Transverse colon (tissue), 4 donors: ENCODE measurements at regions not wholly inside any gene's neighbourhood (a gene's known extent, or its start where the extent isn't known, plus 50 kb on each side); places are given as distances from the start of the nearest gene placed in this dataset.

Experiments
- DNase-seq: peaks from one replicate; pipeline ENCODE4 v3.0.0-alpha.2; 2019
- H3K27ac ChIP-seq, 4 donors: fragments of 200-600 bp; sonication (generic); 2 replicates each; pipeline ENCODE4 v1.5.1; 2016 to 2018; ENCODE audit warnings: inconsistent platforms in 4 of 4
- H3K27me3 ChIP-seq: fragments of 200-600 bp; sonication (generic); 2 replicates; pipeline ENCODE4 v1.5.1; 2017; ENCODE audit warnings: inconsistent platforms
- H3K36me3 ChIP-seq, 4 donors: fragments of 200-600 bp; sonication (generic); 2 replicates each; pipeline ENCODE4 v1.5.1; 2017 to 2019; ENCODE audit warnings: inconsistent platforms in 4 of 4
- H3K4me1 ChIP-seq, 4 donors: fragments of 200-600 bp; sonication (generic); 2 replicates each; pipeline ENCODE4 v1.5.1; 2017 to 2020; ENCODE audit warnings: inconsistent platforms in 4 of 4
- H3K4me3 ChIP-seq, 4 donors: fragments of 200-600 bp; sonication (generic); 1 replicate in 1 of 4; 2 replicates in 3 of 4; pipeline versions ENCODE4 v1.5.1 to v1.6.1; 2017 to 2019; ENCODE audit warnings: inconsistent platforms in 4 of 4
- H3K9me3 ChIP-seq, 2 donors: fragments of 200-600 bp; sonication (generic); 2 replicates each; pipeline ENCODE4 v1.5.1; 2017 to 2019; ENCODE audit warnings: inconsistent platforms in 2 of 2
- CTCF ChIP-seq, 5 experiments: fragments of 200-600 bp in 3 of 5; fragments of 450-650 bp in 2 of 5; sonication (generic) in 3 of 5; IDR thresholded peaks; 1 replicate in 2 of 5; 2 replicates in 3 of 5; pipeline ENCODE4 v1.5.1; 2016 to 2017; ENCODE audit warnings: antibody characterized with exemption in 5 of 5, inconsistent platforms in 3 of 5, mild to moderate bottlenecking in 2 of 5, moderate library complexity in 1 of 5
- EP300 ChIP-seq: sonication (generic); formaldehyde crosslinking; IDR thresholded peaks from one replicate; pipeline ENCODE4 v1.6.1; 2017; ENCODE audit warnings: antibody characterized with exemption, low read depth
- POLR2A ChIP-seq: fragments of 450-650 bp; IDR thresholded peaks from one replicate; pipeline ENCODE4 v1.6.1; 2016; ENCODE audit warnings: antibody characterized with exemption, mild to moderate bottlenecking, moderate library complexity
- POLR2AphosphoS5 ChIP-seq, 3 donors: sonication (generic); formaldehyde crosslinking; IDR thresholded peaks; one replicate each; pipeline ENCODE4 v1.6.1; 2016; ENCODE audit warnings: antibody characterized with exemption in 3 of 3
- WGBS, 2 donors: methylation state at CpG; one replicate each; pipeline ENCODE4 v1.1.5; 2018; ENCODE audit warnings: low coverage in 1 of 2; 5-methylcytosine and 5-hydroxymethylcytosine counted together
- in situ Hi-C, 4 donors: fragments of 200-750 bp; cut with MboI; loops; one replicate each; pipeline versions ENCODE4 v1.15.0 to v1.15.1; 2017; ENCODE audit warnings: low sequenced_read_pairs in 3 of 4, low pct_ligation_motif_present in 1 of 4, low pct_unique_long_range_greater_than_20kb in 1 of 4
- intact Hi-C: fragments of 100-400 bp; cut with DNase I; formaldehyde crosslinking; loops from one replicate; pipeline ENCODE4 v1.15.1; 2023; ENCODE audit warnings: low total_unique reads

GRCh38 chr3:178295292-178295912 lies 240.8 kb upstream of the KCNMB2 start:
- H3K27me3 ChIP-seq: no peaks in the 10 kb centered on the region
- no peaks in the 10 kb centered on the region for H3K36me3 ChIP-seq
- 73 to 91% methylated on average over 1 to 2 of the region's 2 CpGs for WGBS, 2 donors
- no peak for DNase-seq
- H3K9me3 ChIP-seq: no peaks in the 10 kb centered on the region
- in situ Hi-C loops: no loop called here
- no peak overlapping the region for H3K4me3 ChIP-seq
- intact Hi-C loops: no loop called here
- TF ChIP-seq POLR2AphosphoS5 (IDR thresholded peaks at IDR 0.05) (no peak), CTCF (IDR thresholded peaks at IDR 0.05) (no peak), POLR2A (no peak), EP300 (no peak)
- no peaks in the 10 kb centered on the region for H3K4me1 ChIP-seq
- H3K27ac ChIP-seq: no peak overlapping the region

GRCh38 chr3:178297199-178297598 lies 239.0 kb upstream of the KCNMB2 start:
- no peak for DNase-seq
- intact Hi-C loops (no loop called here), in situ Hi-C loops (no loop called here)
- TF ChIP-seq POLR2A: no peak
- TF ChIP-seq CTCF (IDR thresholded peaks at IDR 0.05): no peak
- TF ChIP-seq EP300: no peak
- Histone ChIP-seq H3K9me3 (no peaks in the 10 kb centered on the region), H3K27me3 (no peaks in the 10 kb centered on the region), H3K36me3 (no peaks in the 10 kb centered on the region), H3K4me1 (no peaks in the 10 kb centered on the region), H3K27ac (no peak overlapping the region), H3K4me3 (no peak overlapping the region)
- WGBS, 2 donors: 67 to 100% methylated on average over 1 of the region's 1 CpG

- no peak for TF ChIP-seq POLR2A
- no peak for TF ChIP-seq EP300
- no peak for TF ChIP-seq POLR2AphosphoS5 (IDR thresholded peaks at IDR 0.05)
- TF ChIP-seq CTCF (IDR thresholded peaks at IDR 0.05): no peak
- in situ Hi-C loops (no loop called here), intact Hi-C loops (no loop called here)
- DNase-seq: no peak
- no peaks in the 10 kb centered on the region for H3K4me1 ChIP-seq
- H3K9me3 ChIP-seq: no peaks in the 10 kb centered on the region
- WGBS, 2 donors: 82 to 86% methylated on average over 5 to 8 of the region's 8 CpGs
- no peak overlapping the region for H3K27ac ChIP-seq
- no peaks in the 10 kb centered on the region for H3K27me3 ChIP-seq
- H3K36me3 ChIP-seq: no peaks in the 10 kb centered on the region
- H3K4me3 ChIP-seq: no peak overlapping the region
Observed at GRCh38 chr3:178297740-178298139, 238.5 kb upstream of the KCNMB2 start.

GRCh38 chr3:178300441-178300959 lies 235.7 kb upstream of the KCNMB2 start:
- no peaks in the 10 kb centered on the region for H3K9me3 ChIP-seq
- WGBS, 2 donors: 87 to 91% methylated on average over 4 of the region's 4 CpGs
- DNase-seq: no peak
- no peak overlapping the region for H3K4me3 ChIP-seq
- TF ChIP-seq CTCF (IDR thresholded peaks at IDR 0.05) (no peak), POLR2A (no peak), EP300 (no peak), POLR2AphosphoS5 (IDR thresholded peaks at IDR 0.05) (no peak)
- in situ Hi-C loops (no loop called here), intact Hi-C loops (no loop called here)
- H3K27ac ChIP-seq: no peak overlapping the region
- no peaks in the 10 kb centered on the region for H3K27me3 ChIP-seq
- no peaks in the 10 kb centered on the region for H3K36me3 ChIP-seq
- no peaks in the 10 kb centered on the region for H3K4me1 ChIP-seq
